Esophagus muscularis mucosa (tissue), 4 donors: ENCODE measurements at regions not wholly inside any gene's neighbourhood (a gene's known extent, or its start where the extent isn't known, plus 50 kb on each side); places are given as distances from the start of the nearest gene placed in this dataset.

Experiments used
- DNase-seq: peaks from one replicate; pipeline ENCODE4 v3.0.0-alpha.2; 2017; ENCODE audit errors: extremely low spot score
- H3K27ac ChIP-seq, 4 donors: fragments of 200-600 bp; sonication (generic); replicated peaks in 1 of 4; 1 replicate in 3 of 4; 2 replicates in 1 of 4; pipeline ENCODE4 v1.5.1; 2016 to 2019; ENCODE audit warnings: mild to moderate bottlenecking in 1 of 4
- H3K27me3 ChIP-seq, 4 donors: fragments of 200-600 bp; sonication (generic); one replicate each; pipeline versions ENCODE4 v1.5.1 to v1.6.0; 2016 to 2019
- H3K36me3 ChIP-seq, 4 donors: fragments of 200-600 bp; sonication (generic); one replicate each; pipeline ENCODE4 v1.5.1; 2016 to 2019
- H3K4me1 ChIP-seq, 4 donors: fragments of 200-600 bp; sonication (generic); one replicate each; pipeline ENCODE4 v1.5.1; 2016 to 2019
- H3K4me3 ChIP-seq, 4 donors: fragments of 200-600 bp; sonication (generic); 1 replicate in 2 of 4; 2 replicates in 2 of 4; pipeline ENCODE4 v1.5.1; 2016 to 2019; ENCODE audit warnings: mild to moderate bottlenecking in 4 of 4, moderate library complexity in 1 of 4
- H3K9me3 ChIP-seq, 4 donors: fragments of 200-600 bp; sonication (generic); 1 replicate in 3 of 4; 2 replicates in 1 of 4; pipeline ENCODE4 v1.5.1; 2016 to 2019
- CTCF ChIP-seq, 3 experiments: fragments of 200-600 bp in 2 of 3; fragments of 450-650 bp in 1 of 3; sonication (generic) in 2 of 3; IDR thresholded peaks; one replicate each; pipeline ENCODE4 v1.5.1; 2017 to 2019; ENCODE audit warnings: antibody characterized with exemption in 3 of 3, mild to moderate bottlenecking in 2 of 3, moderate library complexity in 1 of 3
- EP300 ChIP-seq: sonication (generic); formaldehyde crosslinking; IDR thresholded peaks from one replicate; pipeline ENCODE4 v1.6.1; 2017; ENCODE audit warnings: antibody characterized with exemption
- POLR2A ChIP-seq: fragments of 450-650 bp; IDR thresholded peaks from one replicate; pipeline ENCODE4 v1.6.1; 2017; ENCODE audit warnings: antibody characterized with exemption, moderate library complexity, mild to moderate bottlenecking, low read depth
- POLR2AphosphoS5 ChIP-seq, 2 donors: sonication (generic); formaldehyde crosslinking; IDR thresholded peaks; one replicate each; pipeline ENCODE4 v1.6.1; 2017; ENCODE audit warnings: antibody characterized with exemption in 2 of 2
- WGBS: methylation state at CpG from one replicate; pipeline ENCODE4 v1.1.5; 2018; 5-methylcytosine and 5-hydroxymethylcytosine counted together
- intact Hi-C: fragments of 100-400 bp; cut with DNase I; formaldehyde crosslinking; loops from one replicate; pipeline ENCODE4 v1.15.1; 2023

GRCh38 chr4:147194114-147194513 lies 248.4 kb upstream of the TTC29 start:
- Histone ChIP-seq H3K27ac (no peak overlapping the region), H3K4me3 (no peak overlapping the region), H3K4me1 (peaks cover 0 to 6% (median 0%) of the 10 kb centered on the region in 4 donors), H3K27me3 (no peaks in the 10 kb centered on the region), H3K36me3 (no peaks in the 10 kb centered on the region), H3K9me3 (peaks cover 0 to under 1% (median 0%) of the 10 kb centered on the region in 4 donors)
- intact Hi-C loops = no loop called here
- no peak for DNase-seq
- TF ChIP-seq POLR2A = no peak
- TF ChIP-seq POLR2AphosphoS5 (IDR thresholded peaks at IDR 0.05) = no peak
- TF ChIP-seq EP300 = no peak
- no peak for TF ChIP-seq CTCF (IDR thresholded peaks at IDR 0.05)
- 55% methylated on average over 3 of the region's 3 CpGs for WGBS

GRCh38 chr4:147194604-147195003 lies 248.9 kb upstream of the TTC29 start:
- no peaks in the 10 kb centered on the region for H3K27me3 ChIP-seq
- peaks cover 0 to 6% (median 0%) of the 10 kb centered on the region in 4 donors for H3K4me1 ChIP-seq
- TF ChIP-seq POLR2AphosphoS5 (IDR thresholded peaks at IDR 0.05) = no peak
- no peaks in the 10 kb centered on the region for H3K9me3 ChIP-seq
- no peak overlapping the region for H3K27ac ChIP-seq
- no peak for DNase-seq
- 69% methylated on average over 3 of the region's 3 CpGs for WGBS
- intact Hi-C loops = no loop called here
- H3K4me3 ChIP-seq = no peak overlapping the region
- H3K36me3 ChIP-seq = no peaks in the 10 kb centered on the region

GRCh38 chr4:147195386-147195785 lies 249.7 kb upstream of the TTC29 start:
- H3K4me3 ChIP-seq = no peak overlapping the region
- H3K4me1 ChIP-seq = peaks cover 0 to 6% (median 0%) of the 10 kb centered on the region in 4 donors
- no peak overlapping the region for H3K27ac ChIP-seq
- no peaks in the 10 kb centered on the region for H3K9me3 ChIP-seq
- DNase-seq = no peak
- no peaks in the 10 kb centered on the region for H3K36me3 ChIP-seq
- 90% methylated on average over 2 of the region's 2 CpGs for WGBS
- intact Hi-C loops = no loop called here
- TF ChIP-seq EP300 (no peak), CTCF (IDR thresholded peaks at IDR 0.05) (no peak), POLR2AphosphoS5 (IDR thresholded peaks at IDR 0.05) (no peak), POLR2A (no peak)
- no peaks in the 10 kb centered on the region for H3K27me3 ChIP-seq

GRCh38 chr4:147198411-147199051 lies 252.9 kb upstream of the TTC29 start:
- Histone ChIP-seq H3K27me3 (no peaks in the 10 kb centered on the region), H3K4me3 (no peak overlapping the region), H3K27ac (no peak overlapping the region), H3K9me3 (no peaks in the 10 kb centered on the region), H3K36me3 (no peaks in the 10 kb centered on the region), H3K4me1 (peaks cover 0 to 6% (median 0%) of the 10 kb centered on the region in 4 donors)
- DNase-seq = no peak
- TF ChIP-seq POLR2AphosphoS5 (IDR thresholded peaks at IDR 0.05) (no peak), POLR2A (no peak), CTCF (IDR thresholded peaks at IDR 0.05) (no peak), EP300 (no peak)
- WGBS = 44% methylated on average over 4 of the region's 4 CpGs
- intact Hi-C loops = no loop called here

GRCh38 chr4:147201016-147201415 lies 255.4 kb upstream of the TTC29 start:
- H3K9me3 ChIP-seq = no peaks in the 10 kb centered on the region
- no peak overlapping the region for H3K27ac ChIP-seq
- no peaks in the 10 kb centered on the region for H3K4me1 ChIP-seq
- DNase-seq = no peak
- H3K4me3 ChIP-seq = no peak overlapping the region
- WGBS = 44% methylated on average over 1 of the region's 1 CpG
- intact Hi-C loops = no loop called here
- no peak for TF ChIP-seq CTCF (IDR thresholded peaks at IDR 0.05)
- TF ChIP-seq POLR2A = no peak
- no peak for TF ChIP-seq EP300
- TF ChIP-seq POLR2AphosphoS5 (IDR thresholded peaks at IDR 0.05) = no peak
- H3K27me3 ChIP-seq = no peaks in the 10 kb centered on the region
- H3K36me3 ChIP-seq = no peaks in the 10 kb centered on the region
